ENCODE measurements at regions not wholly inside any gene's neighbourhood (a gene's known extent, or its start where the extent isn't known, plus 50 kb on each side); places are given as distances from the start of the nearest gene placed in this dataset.

GRCh38 chr17:33389504-33390135 is 96.5 kb upstream of the ASIC2 start:
- H3K9me3 ChIP-seq (replicated peaks in 1 of 3): no peaks in the 10 kb centered on the region
- no peak for TF ChIP-seq POLR2A (IDR thresholded peaks at IDR 0.05)
- no peak for TF ChIP-seq CTCF (IDR thresholded peaks at IDR 0.05)
- peaks cover 6% of the 10 kb centered on the region for H3K27me3 ChIP-seq
- 52 to 71% (median 66%) methylated on average over 4 of the region's 4 CpGs for WGBS, 4 donors
- no peak overlapping the region for H3K4me3 ChIP-seq
- no peaks in the 10 kb centered on the region for H3K4me1 ChIP-seq (replicated peaks in 1 of 2)
- intact Hi-C loops (cut with DNase I): no loop called here
- H3K36me3 ChIP-seq (replicated peaks in 1 of 2): no peaks in the 10 kb centered on the region
- peak overlapping the region in 2 of 5 donors; percentile 54 to 79 for H3K27ac ChIP-seq
- no peak for DNase-seq

GRCh38 chr17:33390479-33391176 is 97.5 kb upstream of the ASIC2 start:
- intact Hi-C loops (cut with DNase I): no loop called here
- Histone ChIP-seq H3K4me3 (no peak overlapping the region), H3K4me1 (replicated peaks in 1 of 2) (no peaks in the 10 kb centered on the region), H3K36me3 (replicated peaks in 1 of 2) (no peaks in the 10 kb centered on the region), H3K9me3 (replicated peaks in 1 of 3) (no peaks in the 10 kb centered on the region), H3K27me3 (peaks cover 6% of the 10 kb centered on the region), H3K27ac (peak overlapping the region in 2 of 5 donors; percentile 54 to 79)
- 50 to 65% (median 60%) methylated on average over 2 to 6 of the region's 6 CpGs for WGBS, 4 donors
- peak in 5 of 7 donors; percentile 13 to 63 (median 23) for DNase-seq
- TF ChIP-seq POLR2A (IDR thresholded peaks at IDR 0.05) (no peak), CTCF (IDR thresholded peaks at IDR 0.05) (no peak)

DNA sequence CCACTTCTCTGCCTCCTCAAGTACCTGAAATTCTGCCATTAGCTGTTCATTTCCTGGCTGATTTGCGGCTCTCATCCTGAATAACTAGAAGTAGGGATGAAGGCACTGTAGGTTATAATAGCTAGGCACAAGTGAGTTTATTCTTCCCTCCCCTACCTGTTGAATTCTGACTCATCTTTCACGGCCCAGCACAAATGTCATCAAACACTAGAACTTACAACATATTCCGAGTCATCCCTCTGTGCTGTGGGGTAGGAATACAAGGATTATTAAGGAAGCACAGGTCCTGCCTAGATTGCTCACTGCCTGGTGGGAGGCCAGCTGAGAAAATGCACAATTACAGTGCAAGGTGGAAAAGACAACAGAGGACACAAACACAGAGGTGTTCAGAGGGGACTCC is 103.7 kb upstream of the ASIC2 start:
- TF ChIP-seq CTCF (IDR thresholded peaks at IDR 0.05) (no peak), POLR2A (IDR thresholded peaks at IDR 0.05) (no peak)
- H3K4me1 ChIP-seq (replicated peaks in 1 of 2): no peaks in the 10 kb centered on the region
- DNase-seq: no peak
- WGBS, 4 donors: 41 to 85% (median 47%) methylated on average over 2 to 3 of the region's 3 CpGs
- no peaks in the 10 kb centered on the region for H3K27me3 ChIP-seq
- no peaks in the 10 kb centered on the region for H3K9me3 ChIP-seq (replicated peaks in 1 of 3)
- no peak overlapping the region for H3K27ac ChIP-seq
- H3K4me3 ChIP-seq: no peak overlapping the region
- intact Hi-C loops (cut with DNase I): no loop called here
- no peaks in the 10 kb centered on the region for H3K36me3 ChIP-seq (replicated peaks in 1 of 2)

DNA sequence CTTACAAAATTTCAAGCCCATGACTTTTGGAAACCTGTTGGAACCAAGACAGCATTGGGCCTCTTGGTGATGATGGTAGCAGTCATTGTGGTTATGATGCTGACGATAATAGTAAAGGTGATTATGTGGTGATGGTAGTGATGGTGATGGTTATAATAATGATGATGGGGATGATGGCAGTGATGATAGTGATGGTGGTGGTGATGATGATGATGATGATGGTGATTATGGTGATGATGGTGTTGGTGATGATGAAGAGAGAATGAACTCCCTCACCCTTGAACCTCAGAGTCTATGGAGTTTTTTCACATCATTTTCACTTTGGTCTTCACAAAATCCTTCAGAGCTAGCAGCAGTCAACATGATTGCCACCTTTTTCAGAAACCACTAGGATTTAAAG is 105.3 kb upstream of the ASIC2 start:
- Histone ChIP-seq H3K27ac (no peak overlapping the region), H3K27me3 (no peaks in the 10 kb centered on the region), H3K4me3 (no peak overlapping the region), H3K4me1 (replicated peaks in 1 of 2) (no peaks in the 10 kb centered on the region), H3K9me3 (replicated peaks in 1 of 3) (no peaks in the 10 kb centered on the region), H3K36me3 (replicated peaks in 1 of 2) (no peaks in the 10 kb centered on the region)
- no peak for DNase-seq
- 87 to 98% (median 93%) methylated on average over 1 of the region's 1 CpG for WGBS, 4 donors
- intact Hi-C loops (cut with DNase I): no loop called here
- TF ChIP-seq POLR2A (IDR thresholded peaks at IDR 0.05): no peak
- no peak for TF ChIP-seq CTCF (IDR thresholded peaks at IDR 0.05)
